IMR-90 (cell line): ENCODE measurements at regions not wholly inside any gene's neighbourhood (a gene's known extent, or its start where the extent isn't known, plus 50 kb on each side); places are given as distances from the start of the nearest gene placed in this dataset.
"Not testable (repeated sequence)": the region's sequence is repeated elsewhere in the genome, so short reads cannot be mapped to it uniquely, and the experiment has no call there.

Source experiments
- ATAC-seq: fragments of 200-7000 bp; cut with Tn5 transposase; 2 replicates; pipeline ENCODE4 v1.9.1; 2020; ENCODE audit warnings: low read depth, mild to moderate bottlenecking, moderate library complexity
- BruUV-seq: library from RNA; stranded (reverse); fragments of 400-500 nt; replicated peaks from 2 replicates; lab custom pipeline; 2021; lab: Mats Ljungman, UMichigan
- CTCF ChIA-PET: fragments of 300-600 bp; formaldehyde crosslinking; extraction: SDS; loops from one replicate; lab custom pipeline; 2021; ENCODE audit warnings: antibody characterized with exemption; lab: Yijun Ruan, JAX
- POLR2A ChIA-PET: fragments of 300-600 bp; sonication (Branson Sonifier 250); formaldehyde crosslinking; loops from one replicate; lab custom pipeline; 2022; ENCODE audit warnings: antibody characterized with exemption; ENCODE audit not compliant: unreplicated experiment; lab: Charles Lee
- DNase-seq: peaks from one replicate; pipeline ENCODE4 v3.0.0; 2013
- H2AFZ ChIP-seq: replicated peaks from 2 replicates; pipeline ENCODE3; 2013; ENCODE audit warnings: low read length, mild to moderate bottlenecking; ENCODE audit not compliant: poor library complexity
- H2AK5ac ChIP-seq: 2 replicates; pipeline ENCODE4 v1.6.1; 2013; ENCODE audit warnings: low read depth, low read length, inconsistent platforms
- H2AK9ac ChIP-seq: replicated peaks from 2 replicates; pipeline ENCODE3; 2013; ENCODE audit warnings: mild to moderate bottlenecking, low read depth, low read length, moderate library complexity; ENCODE audit not compliant: poor library complexity
- H2BK120ac ChIP-seq: 2 replicates; pipeline ENCODE4 v1.6.1; 2013; ENCODE audit warnings: low read depth, low read length, inconsistent platforms
- H2BK15ac ChIP-seq: 3 replicates; pipeline ENCODE4 v1.6.1; 2013; ENCODE audit warnings: low read depth, low read length, inconsistent platforms
- H2BK20ac ChIP-seq: 2 replicates; pipeline ENCODE4 v1.6.1; 2013; ENCODE audit warnings: low read depth, mild to moderate bottlenecking, inconsistent platforms, low read length, moderate library complexity
- H2BK5ac ChIP-seq: 2 replicates; pipeline ENCODE4 v1.6.1; 2013; ENCODE audit warnings: mild to moderate bottlenecking, low read depth, low read length, inconsistent platforms; ENCODE audit not compliant: poor library complexity, severe bottlenecking
- H3K14ac ChIP-seq: replicated peaks from 2 replicates; pipeline ENCODE4 v1.6.1; 2013; ENCODE audit warnings: low read depth, low read length, inconsistent platforms
- H3K18ac ChIP-seq: 2 replicates; pipeline ENCODE4 v1.6.1; 2013; ENCODE audit warnings: low read depth, low read length, control low read depth
- H3K23ac ChIP-seq: 2 replicates; pipeline ENCODE4 v1.6.1; 2013; ENCODE audit warnings: low read depth, low read length, inconsistent platforms
- H3K27ac ChIP-seq: 2 replicates; pipeline ENCODE4 v1.5.1; 2013; ENCODE audit warnings: mild to moderate bottlenecking, control low read depth, low read length; ENCODE audit not compliant: insufficient read depth
- H3K27me3 ChIP-seq: 2 replicates; pipeline ENCODE4 v1.6.1; 2013; ENCODE audit warnings: low read length; ENCODE audit not compliant: control insufficient read depth, insufficient read depth
- H3K36me3 ChIP-seq: 2 replicates; pipeline ENCODE4 v1.6.1; 2013; ENCODE audit warnings: low read length, mixed read lengths; ENCODE audit not compliant: control insufficient read depth, insufficient read depth
- H3K4ac ChIP-seq: 2 replicates; pipeline ENCODE4 v1.6.1; 2013; ENCODE audit warnings: low read depth, low read length, inconsistent platforms
- H3K4me1 ChIP-seq: 2 replicates; pipeline ENCODE4 v1.6.1; 2013; ENCODE audit warnings: low read length, mixed read lengths; ENCODE audit not compliant: control insufficient read depth, insufficient read depth
- H3K4me2 ChIP-seq: 2 replicates; pipeline ENCODE4 v1.6.1; 2013; ENCODE audit warnings: low read depth, mild to moderate bottlenecking, control low read depth, low read length, moderate library complexity
- H3K4me3 ChIP-seq: 2 replicates; pipeline ENCODE4 v1.5.1; 2013; ENCODE audit warnings: low read depth, mild to moderate bottlenecking, control low read depth, low read length, moderate library complexity; ENCODE audit not compliant: insufficient read depth
- H3K56ac ChIP-seq: 2 replicates; pipeline ENCODE4 v1.6.1; 2013; ENCODE audit warnings: low read length, inconsistent platforms; ENCODE audit not compliant: insufficient read depth; ENCODE audit errors: extremely low read depth
- H3K79me1 ChIP-seq, 2 experiments: 2 replicates each; pipeline ENCODE4 v1.6.1; 2013; ENCODE audit warnings: low read length in 2 of 2, inconsistent platforms in 1 of 2, low read depth in 1 of 2
- H3K9ac ChIP-seq: 2 replicates; pipeline ENCODE4 v1.6.1; 2013; ENCODE audit warnings: low read depth, low read length, control low read depth
- H3K9me1 ChIP-seq: 2 replicates; pipeline ENCODE4 v1.6.1; 2013; ENCODE audit warnings: low read length, inconsistent platforms; ENCODE audit not compliant: insufficient read depth
- H3K9me3 ChIP-seq: 2 replicates; pipeline ENCODE4 v1.6.1; 2013; ENCODE audit warnings: low read length; ENCODE audit not compliant: control insufficient read depth, insufficient read depth
- H4K20me1 ChIP-seq: 2 replicates; pipeline ENCODE4 v1.6.1; 2013; ENCODE audit warnings: low read length, inconsistent platforms; ENCODE audit not compliant: insufficient read depth
- H4K5ac ChIP-seq: 2 replicates; pipeline ENCODE4 v1.6.1; 2013; ENCODE audit warnings: mild to moderate bottlenecking, low read depth, low read length, control low read depth
- H4K8ac ChIP-seq, 2 experiments: 2 replicates each; pipeline ENCODE4 v1.6.1; 2013; ENCODE audit warnings: low read depth in 2 of 2, low read length in 2 of 2, control low read depth in 1 of 2, inconsistent platforms in 1 of 2
- H4K91ac ChIP-seq: 2 replicates; pipeline ENCODE4 v1.6.1; 2013; ENCODE audit warnings: low read depth, low read length, inconsistent platforms; ENCODE audit not compliant: insufficient read depth
- WGBS, 2 experiments: methylation state at CpG; one replicate each; pipeline versions ENCODE4 v1.1.5 to v1.1.7; 2013; ENCODE audit warnings: missing lambda C conversion rate in 2 of 2; ENCODE audit not compliant: insufficient read length in 1 of 2; ENCODE audit errors: extremely low coverage in 2 of 2; 5-methylcytosine and 5-hydroxymethylcytosine counted together
- dilution Hi-C: fragments of 300-500 bp; cut with HindIII; formaldehyde crosslinking; loops from one replicate; pipeline ENCODE4 v1.14.3; 2018; ENCODE audit warnings: low sequenced_read_pairs; ENCODE audit not compliant: unreplicated experiment
- in situ Hi-C: fragments of 300-500 bp; cut with MboI; formaldehyde crosslinking; loops from 3 replicates; pipeline ENCODE4 v1.14.3; 2019; ENCODE audit warnings: low sequenced_read_pairs, inconsistent platforms, mixed read lengths
- intact Hi-C: fragments of 100-400 bp; cut with micrococcal nuclease; formaldehyde crosslinking; loops from 2 replicates; pipeline ENCODE4 v1.10.0; 2022

- DNase-seq, H4K20me1 ChIP-seq, H3K4me2 ChIP-seq, H3K4me3 ChIP-seq, H4K8ac ChIP-seq, H3K27me3 ChIP-seq, in situ Hi-C loops, POLR2A ChIA-PET, H2BK20ac ChIP-seq, H3K4me1 ChIP-seq, H3K79me1 ChIP-seq, H3K4ac ChIP-seq, H2BK5ac ChIP-seq, H3K9me3 ChIP-seq, H2AK5ac ChIP-seq, H2BK120ac ChIP-seq, H2AFZ ChIP-seq, H3K9ac ChIP-seq, dilution Hi-C loops, intact Hi-C loops, H2AK9ac ChIP-seq, H4K91ac ChIP-seq, H3K56ac ChIP-seq, BruUV-seq, H3K27ac ChIP-seq, ATAC-seq, H3K14ac ChIP-seq, H3K23ac ChIP-seq, H3K36me3 ChIP-seq, H3K18ac ChIP-seq, H4K5ac ChIP-seq, CTCF ChIA-PET, H2BK15ac ChIP-seq, H3K9me1 ChIP-seq: not testable (repeated sequence)
- no CpG with 5 or more reads among the region's 13 CpGs for WGBS, 2 experiments
These were observed 56.2 kb upstream of the CLEC6A start for GRCh38 chr12:8399496-8400034.

GRCh38 chr12:8403834-8404233 is 51.9 kb upstream of the CLEC6A start:
- ATAC-seq, H2BK20ac ChIP-seq, H3K23ac ChIP-seq, H3K9ac ChIP-seq, H3K9me1 ChIP-seq, H3K27ac ChIP-seq, H3K9me3 ChIP-seq, DNase-seq, H3K4me3 ChIP-seq, H3K18ac ChIP-seq, H3K79me1 ChIP-seq, H2AK9ac ChIP-seq, in situ Hi-C loops, H4K8ac ChIP-seq, H2AK5ac ChIP-seq, BruUV-seq, CTCF ChIA-PET, intact Hi-C loops, H2BK120ac ChIP-seq, H3K27me3 ChIP-seq, H3K14ac ChIP-seq, H4K20me1 ChIP-seq, H2BK15ac ChIP-seq, H2BK5ac ChIP-seq, H3K4ac ChIP-seq, H3K4me2 ChIP-seq, H3K36me3 ChIP-seq, H4K5ac ChIP-seq, H3K56ac ChIP-seq, dilution Hi-C loops, H2AFZ ChIP-seq, POLR2A ChIA-PET, H3K4me1 ChIP-seq, H4K91ac ChIP-seq: not testable (repeated sequence)
- WGBS, 2 experiments, result 70% methylated on average over 2 of the region's 6 CpGs; no CpG with 5 or more reads in 1 of the 2 experiments
